HepG2 (cell line): ENCODE measurements at regions not wholly inside any gene's neighbourhood (a gene's known extent, or its start where the extent isn't known, plus 50 kb on each side); places are given as distances from the start of the nearest gene placed in this dataset.
"Not testable (repeated sequence)": the region's sequence is repeated elsewhere in the genome, so short reads cannot be mapped to it uniquely, and the experiment has no call there.

Experiments used
- ATAC-seq: fragments of 200-7000 bp; cut with Tn5 transposase; 3 replicates; pipeline ENCODE4 v1.9.1; 2020; ENCODE audit warnings: mild to moderate bottlenecking, moderate library complexity
- BruUV-seq: library from RNA; stranded (reverse); fragments of 400-500 nt; replicated peaks from 2 replicates; lab custom pipeline; 2021; lab: Mats Ljungman, UMichigan
- CTCF ChIA-PET: fragments of 300-600 bp; formaldehyde crosslinking; extraction: SDS; loops from one replicate; lab custom pipeline; 2021; ENCODE audit warnings: low total read pairs, inconsistent platforms, low intra/inter-chr PET ratio; lab: Yijun Ruan, JAX
- POLR2A ChIA-PET: fragments of 350-600 bp; sonication (Branson Sonifier 250); formaldehyde crosslinking; loops from one replicate; lab custom pipeline; 2020; ENCODE audit warnings: antibody characterized with exemption, inconsistent platforms; lab: Yijun Ruan, JAX
- DNase-seq: peaks from one replicate; pipeline ENCODE4 v3.0.0-alpha.2; 2015; ENCODE audit warnings: low spot score
- FAIRE-seq: peaks from 3 replicates; lab custom pipeline; 2011; peaks lifted over from hg19 to GRCh38; lab: Jason Lieb, UNC
- H2AFZ ChIP-seq: one replicate; pipeline ENCODE4 v1.6.1; 2011; ENCODE audit warnings: low read length, inconsistent platforms
- H3K27ac ChIP-seq: fragments of 300-600 bp; 3 replicates; pipeline ENCODE4 v1.8.0; 2011; ENCODE audit warnings: mixed run types, mild to moderate bottlenecking, mixed read lengths, low read length, inconsistent platforms; ENCODE audit not compliant: insufficient read depth; ENCODE audit errors: extremely low read length
- H3K27me3 ChIP-seq, 2 experiments: fragments of 200-600 bp in 1 of 2; 2 replicates in 1 of 2; 3 replicates in 1 of 2; pipeline versions ENCODE4 v1.6.0 to v1.8.0; 2011; ENCODE audit warnings: low read length in 2 of 2, mild to moderate bottlenecking in 2 of 2, moderate library complexity in 2 of 2, inconsistent platforms in 1 of 2; ENCODE audit not compliant: insufficient read depth in 2 of 2, control insufficient read depth in 1 of 2
- H3K36me3 ChIP-seq, 2 experiments: fragments of 200-600 bp in 1 of 2; replicated peaks in 1 of 2; 2 replicates in 1 of 2; 3 replicates in 1 of 2; pipeline versions ENCODE4 v1.5.1 to v1.8.0; 2011; ENCODE audit warnings: low read length in 2 of 2, inconsistent platforms in 1 of 2; ENCODE audit not compliant: insufficient read depth in 2 of 2, control insufficient read depth in 1 of 2
- H3K4me1 ChIP-seq: 2 replicates; pipeline ENCODE4 v1.5.1; 2012; ENCODE audit warnings: low read length, inconsistent platforms; ENCODE audit not compliant: insufficient read depth
- H3K4me2 ChIP-seq: 2 replicates; pipeline ENCODE4 v1.6.0; 2011; ENCODE audit warnings: low read depth, low read length, inconsistent platforms
- H3K4me3 ChIP-seq, 3 experiments: fragments of 200-600 bp in 1 of 3; sonication (generic), shearing (Covaris generic) in 1 of 3; replicated peaks in 1 of 3; 2 replicates each; pipeline ENCODE4 v1.5.1; 2011 to 2016; ENCODE audit warnings: low read length in 3 of 3, inconsistent platforms in 2 of 3, low read depth in 2 of 3, mild to moderate bottlenecking in 2 of 3, control low read depth in 1 of 3, mixed read lengths in 1 of 3; ENCODE audit not compliant: insufficient read depth in 1 of 3
- H3K79me2 ChIP-seq: one replicate; pipeline ENCODE4 v1.6.1; 2011; ENCODE audit warnings: low read length, inconsistent platforms; ENCODE audit not compliant: insufficient read depth
- H3K9ac ChIP-seq: 2 replicates; pipeline ENCODE4 v1.6.0; 2011; ENCODE audit warnings: mild to moderate bottlenecking, low read depth, low read length, inconsistent platforms; ENCODE audit not compliant: insufficient read depth
- H3K9me3 ChIP-seq: 2 replicates; pipeline ENCODE4 v1.5.1; 2012; ENCODE audit warnings: mild to moderate bottlenecking, low read length
- H4K20me1 ChIP-seq: 2 replicates; pipeline ENCODE4 v1.6.0; 2011; ENCODE audit warnings: inconsistent platforms, mild to moderate bottlenecking, low read length, moderate library complexity; ENCODE audit not compliant: insufficient read depth
- CREM ChIP-seq, 2 experiments: sonication (generic) in 1 of 2; formaldehyde crosslinking in 1 of 2; IDR thresholded peaks; 2 replicates each; pipeline versions ENCODE4 v1.4.0 to v1.6.1; 2016 to 2020; ENCODE audit warnings: antibody characterized with exemption in 1 of 2, mild to moderate bottlenecking in 1 of 2, missing genetic modification reagents in 1 of 2
- RARG ChIP-seq: sonication (generic); formaldehyde crosslinking; IDR thresholded peaks from 2 replicates; pipeline ENCODE4 v1.4.0; 2020; ENCODE audit warnings: low read depth, mild to moderate bottlenecking, missing genetic modification reagents
- TEAD2 ChIP-seq: sonication (generic); formaldehyde crosslinking; IDR thresholded peaks from 2 replicates; pipeline ENCODE4 v1.9.0; 2021; ENCODE audit warnings: missing genetic modification reagents
- ZNF432 ChIP-seq: sonication (generic); formaldehyde crosslinking; IDR thresholded peaks from 2 replicates; pipeline ENCODE4 v1.5.0; 2020; ENCODE audit warnings: missing genetic modification reagents, mild to moderate bottlenecking, borderline replicate concordance
- ZNF513 ChIP-seq: sonication (generic); formaldehyde crosslinking; conservative IDR thresholded peaks from 2 replicates; pipeline ENCODE4 v1.5.0; 2020; ENCODE audit warnings: missing genetic modification reagents
- ZZZ3 ChIP-seq: sonication (generic); formaldehyde crosslinking; IDR thresholded peaks from 2 replicates; pipeline ENCODE4 v1.4.0; 2020; ENCODE audit warnings: missing genetic modification reagents, mild to moderate bottlenecking, borderline replicate concordance
- WGBS: methylation state at CpG from one replicate; pipeline ENCODE4 v1.1.6; 2017; ENCODE audit warnings: low lambda C conversion rate; 5-methylcytosine and 5-hydroxymethylcytosine counted together
- in situ Hi-C: cut with HindIII; loops from 2 replicates; pipeline ENCODE4 v1.10.0; 2017; ENCODE audit warnings: low pct_unique_long_range_greater_than_20kb; ENCODE audit not compliant: extremely low pct_ligation_motif_present
- intact Hi-C: fragments of 100-400 bp; cut with micrococcal nuclease; formaldehyde crosslinking; loops from one replicate; pipeline ENCODE4 v1.10.0; 2022; ENCODE audit not compliant: unreplicated experiment

DNA sequence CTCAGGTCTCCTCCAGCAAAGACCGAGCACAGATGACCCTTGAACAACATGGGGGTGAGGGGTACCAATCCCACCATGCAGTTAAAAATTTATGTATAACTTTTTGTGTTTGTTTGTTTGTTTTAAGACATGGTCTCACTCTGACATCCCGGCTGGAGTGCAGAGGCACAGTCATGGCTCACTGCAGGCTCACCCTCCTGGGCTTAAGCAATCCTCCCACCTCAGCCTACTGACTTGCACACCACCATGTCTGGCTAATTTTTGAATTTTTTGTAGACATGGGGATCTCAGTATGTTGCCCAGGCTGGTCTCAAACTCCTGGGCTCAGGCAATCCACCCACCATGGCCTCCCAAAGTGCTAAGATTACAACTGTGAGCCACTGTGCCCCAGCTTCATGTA lies 231.0 kb upstream of the PIK3R1 start:
- ChIA-PET POLR2A (no interaction called here), CTCF (no interaction called here)
- Histone ChIP-seq H3K9ac (no peak overlapping the region), H2AFZ (no peak overlapping the region), H3K27me3 (no peaks in the 10 kb centered on the region), H3K4me2 (no peak overlapping the region), H3K9me3 (no peaks in the 10 kb centered on the region), H4K20me1 (no peaks in the 10 kb centered on the region), H3K4me1 (no peaks in the 10 kb centered on the region), H3K27ac (no peak overlapping the region), H3K4me3 (no peak overlapping the region), H3K79me2 (no peaks in the 10 kb centered on the region), H3K36me3 (no peaks in the 10 kb centered on the region)
- no peak for FAIRE-seq
- intact Hi-C loops: no loop called here
- ATAC-seq: no peak
- no peak for DNase-seq
- in situ Hi-C loops: no loop called here
- BruUV-seq: no TSS peak
- TF ChIP-seq ZZZ3 (no peak), CREM (IDR thresholded peaks at IDR 0.05) (no peak), CREM (CRISPR knock-in tag; IDR thresholded peaks at IDR 0.05) (no peak)
- WGBS: 19% methylated on average over 2 of the region's 2 CpGs

DNA sequence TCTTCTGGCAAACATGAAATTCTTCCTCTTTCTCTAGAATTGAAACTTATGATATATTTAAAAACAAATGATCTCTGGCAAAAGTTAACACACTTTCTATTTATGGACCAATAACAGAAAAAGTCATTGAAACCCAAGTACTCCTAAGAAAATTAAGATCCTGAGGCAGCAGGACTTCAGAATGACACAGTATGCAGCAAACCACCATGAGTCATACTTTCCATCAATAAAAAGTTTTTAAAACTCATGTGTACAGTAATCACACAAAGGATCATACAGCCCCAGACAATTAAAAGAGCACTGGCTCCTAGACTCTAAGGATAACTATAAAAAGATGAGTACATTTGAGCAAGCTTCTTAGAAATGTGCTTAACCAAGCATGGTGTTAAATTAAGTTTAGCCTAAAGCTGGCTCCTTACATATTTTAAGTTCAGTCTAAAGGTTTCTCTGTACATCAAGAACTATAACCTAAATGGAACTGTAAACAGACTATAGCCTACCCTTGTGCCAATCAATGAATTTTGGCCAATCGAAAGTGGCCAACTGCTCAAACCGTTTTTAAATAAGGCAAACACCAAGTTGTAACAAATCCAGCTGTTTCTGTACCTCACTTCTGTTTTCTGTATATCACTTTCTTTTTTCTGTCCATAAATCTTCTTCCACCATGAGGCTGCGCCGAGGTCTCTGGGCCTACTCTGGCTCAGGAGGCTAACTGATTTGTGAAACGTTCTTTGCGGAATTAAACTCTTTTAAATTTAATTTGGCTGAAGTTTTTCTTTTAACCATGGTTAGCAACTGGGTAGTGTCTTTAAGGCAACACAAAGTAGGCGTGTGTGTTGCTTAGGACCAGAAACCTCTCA lies 232.1 kb upstream of the PIK3R1 start:
- intact Hi-C loops (no loop called here), in situ Hi-C loops (no loop called here)
- Histone ChIP-seq H3K4me3 (no peak overlapping the region), H3K27ac (no peak overlapping the region), H3K4me2 (no peak overlapping the region), H3K9me3 (no peaks in the 10 kb centered on the region), H2AFZ (no peak overlapping the region), H3K36me3 (no peaks in the 10 kb centered on the region), H4K20me1 (no peaks in the 10 kb centered on the region), H3K27me3 (no peaks in the 10 kb centered on the region), H3K4me1 (no peaks in the 10 kb centered on the region), H3K9ac (no peak overlapping the region), H3K79me2 (no peaks in the 10 kb centered on the region)
- no peak for FAIRE-seq
- no peak for TF ChIP-seq TEAD2 (CRISPR knock-in tag)
- TF ChIP-seq ZNF513: no peak
- TF ChIP-seq ZNF432 (CRISPR knock-in tag): no peak
- TF ChIP-seq RARG (CRISPR knock-in tag): no peak
- ChIA-PET POLR2A (no interaction called here), CTCF (no interaction called here)
- 55% methylated on average over 7 of the region's 7 CpGs for WGBS
- no TSS peak for BruUV-seq
- ATAC-seq: no peak
- no peak for DNase-seq

DNA sequence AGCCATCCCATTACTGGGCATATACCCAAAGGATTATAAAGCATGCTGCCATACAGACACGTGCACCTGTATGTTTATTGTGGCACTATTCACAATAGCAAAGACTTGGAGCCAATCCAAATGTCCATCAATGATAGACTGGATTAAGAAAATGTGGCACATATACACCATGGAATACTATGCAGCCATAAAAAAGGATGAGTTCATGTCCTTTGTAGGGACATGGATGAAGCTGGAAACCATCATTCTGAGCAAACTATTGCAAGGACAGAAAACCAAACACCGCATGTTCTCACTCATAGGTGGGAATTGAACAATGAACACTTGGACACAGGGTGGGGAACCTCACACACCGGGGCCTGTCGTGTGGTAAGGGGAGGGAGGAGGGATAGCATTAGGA lies 233.4 kb upstream of the PIK3R1 start:
- H3K9ac ChIP-seq, H3K36me3 ChIP-seq, H2AFZ ChIP-seq, H3K4me2 ChIP-seq, DNase-seq, CTCF ChIA-PET, in situ Hi-C loops, H4K20me1 ChIP-seq, FAIRE-seq, H3K27me3 ChIP-seq, intact Hi-C loops, H3K4me3 ChIP-seq, H3K79me2 ChIP-seq, ATAC-seq, H3K9me3 ChIP-seq, H3K4me1 ChIP-seq, H3K27ac ChIP-seq, POLR2A ChIA-PET, BruUV-seq: not testable (repeated sequence)
- 38% methylated on average over 4 of the region's 4 CpGs for WGBS
